Hematopoietic multipotent progenitor cell (in vitro differentiated cells): ENCODE measurements at regions not wholly inside any gene's neighbourhood (a gene's known extent, or its start where the extent isn't known, plus 50 kb on each side); places are given as distances from the start of the nearest gene placed in this dataset.
"Not testable (repeated sequence)": the region's sequence is repeated elsewhere in the genome, so short reads cannot be mapped to it uniquely, and the experiment has no call there.

Experiments
- DNase-seq, 3 donors: peaks; one replicate each; pipeline ENCODE4 v3.0.0-alpha.2; 2011 to 2015; ENCODE audit warnings: low read depth in 2 of 3, low spot score in 2 of 3

GRCh38 chr12:47493801-47494200, 212.0 kb downstream of the RPAP3 start:
- DNase-seq = no peak

- no peak for DNase-seq
These were observed 214.1 kb downstream of the RPAP3 start for GRCh38 chr12:47491516-47492305.

GRCh38 chr12:47488888-47489287, 216.9 kb downstream of the RPAP3 start:
- DNase-seq = no peak

- no peak for DNase-seq
These were observed 224.8 kb downstream of the RPAP3 start for GRCh38 chr12:47481041-47481440.

- DNase-seq = no peak
These were observed 227.4 kb downstream of the RPAP3 start for GRCh38 chr12:47478426-47478825.

- no peak for DNase-seq
These were observed 232.7 kb downstream of the RPAP3 start for GRCh38 chr12:47473091-47473490.

- peak in 1 of 3 donors; percentile 4 for DNase-seq
These were observed 235.5 kb downstream of the RPAP3 start for GRCh38 chr12:47470349-47470748.

- not testable (repeated sequence) for DNase-seq
These were observed 241.9 kb downstream of the RPAP3 start for GRCh38 chr12:47463918-47464317.

- DNase-seq = no peak
These were observed 247.6 kb downstream of the RPAP3 start for GRCh38 chr12:47458279-47458678.

GRCh38 chr12:47449797-47450196, 256.0 kb downstream of the RPAP3 start:
- DNase-seq = no peak

- no peak for DNase-seq
These were observed 263.5 kb downstream of the RPAP3 start for GRCh38 chr12:47442310-47442709.

- no peak for DNase-seq
These were observed 264.3 kb downstream of the RPAP3 start for GRCh38 chr12:47441490-47441889.

- no peak for DNase-seq
These were observed 267.7 kb downstream of the RPAP3 start for GRCh38 chr12:47438175-47438574.

GRCh38 chr12:47437570-47437969, 268.3 kb downstream of the RPAP3 start:
- no peak for DNase-seq

GRCh38 chr12:47433876-47434275, 272.0 kb downstream of the RPAP3 start:
- no peak for DNase-seq

GRCh38 chr12:47426678-47427309, 279.0 kb downstream of the RPAP3 start:
- not testable (repeated sequence) for DNase-seq

GRCh38 chr12:47422611-47423010, 283.2 kb downstream of the RPAP3 start:
- DNase-seq = no peak

GRCh38 chr12:47419497-47419896, 286.3 kb downstream of the RPAP3 start:
- DNase-seq = no peak

- DNase-seq = no peak
These were observed 287.9 kb downstream of the RPAP3 start for GRCh38 chr12:47417955-47418354.

- no peak for DNase-seq
These were observed 288.7 kb downstream of the RPAP3 start for GRCh38 chr12:47417121-47417520.

GRCh38 chr12:47415054-47415453, 290.8 kb downstream of the RPAP3 start:
- no peak for DNase-seq

GRCh38 chr12:47414511-47414910, 291.3 kb downstream of the RPAP3 start:
- no peak for DNase-seq
